ENCODE measurements at regions not wholly inside any gene's neighbourhood (a gene's known extent, or its start where the extent isn't known, plus 50 kb on each side); places are given as distances from the start of the nearest gene placed in this dataset.

DNA sequence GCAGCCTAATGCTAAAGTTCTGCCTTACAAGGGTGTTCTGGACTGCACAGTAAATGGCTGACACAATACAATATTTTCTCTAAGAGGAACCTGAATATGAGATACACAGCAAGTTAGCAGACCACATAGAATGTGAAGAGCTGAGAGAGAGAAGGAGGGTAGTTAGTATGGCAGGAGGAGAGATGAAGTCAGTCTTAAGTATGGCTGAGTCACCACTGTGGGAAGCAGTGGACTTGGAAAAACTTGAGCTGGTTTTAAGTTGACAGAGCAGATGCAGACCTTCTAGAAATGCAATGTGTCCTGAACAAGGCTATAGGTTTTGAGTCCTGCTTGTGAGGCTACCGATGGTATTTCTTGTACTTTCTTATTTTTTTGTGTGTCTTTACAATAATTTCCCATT lies 172.5 kb downstream of the SH2D1A start:
- no peak overlapping the region for H3K4me3 ChIP-seq (replicated peaks in 1 of 2; ENCODE audit: low read depth in 1 of 2, low read length in 2 of 2)
- no TSS peak for BruUV-seq (replicated peaks)
- no peak overlapping the region for H2AFZ ChIP-seq (ENCODE audit: low read depth, low read length, poor library complexity, severe bottlenecking)
- POLR2A ChIA-PET, result no interaction called here
- H3K36me3 ChIP-seq (ENCODE audit: control insufficient read depth in 1 of 2, insufficient read depth in 2 of 2, low read length in 2 of 2), result no peaks in the 10 kb centered on the region
- CTCF ChIA-PET, result no interaction called here
- no peaks in the 10 kb centered on the region for H3K79me2 ChIP-seq (ENCODE audit: insufficient read depth, low read length)
- H3K4me2 ChIP-seq (ENCODE audit: low read length), result no peak overlapping the region
- no peaks in the 10 kb centered on the region for H3K27me3 ChIP-seq (ENCODE audit: insufficient read depth, low read length)
- no peaks in the 10 kb centered on the region for H3K4me1 ChIP-seq (ENCODE audit: control insufficient read depth in 1 of 2, insufficient read depth in 2 of 2, low read length in 2 of 2)
- no peak overlapping the region for H3K27ac ChIP-seq (ENCODE audit: low read depth, low read length)
- no peaks in the 10 kb centered on the region for H4K20me1 ChIP-seq (ENCODE audit: insufficient read depth)
- intact Hi-C loops (cut with micrococcal nuclease), result no loop called here
- TF ChIP-seq JUND (IDR thresholded peaks at IDR 0.05) (no peak), RAD21 (IDR thresholded peaks at IDR 0.05; ENCODE audit: low read depth) (no peak)
- ATAC-seq (no peak), DNase-seq (ENCODE audit: low read depth, low spot score) (no peak)
- RAD21 ChIA-PET (ENCODE audit: low non-redundant PET in 1 of 2, low total read pairs in 2 of 2, uncharacterized antibody in 2 of 2, unreplicated experiment in 2 of 2), result no interaction called here
- H3K9ac ChIP-seq (ENCODE audit: low read length), result no peak overlapping the region
- H3K9me2 ChIP-seq (ENCODE audit: insufficient read depth), result no peaks in the 10 kb centered on the region
- no peaks in the 10 kb centered on the region for H3K9me3 ChIP-seq (ENCODE audit: control insufficient read depth in 1 of 2, insufficient read depth in 1 of 2, low read depth in 1 of 2, low read length in 2 of 2)

DNA sequence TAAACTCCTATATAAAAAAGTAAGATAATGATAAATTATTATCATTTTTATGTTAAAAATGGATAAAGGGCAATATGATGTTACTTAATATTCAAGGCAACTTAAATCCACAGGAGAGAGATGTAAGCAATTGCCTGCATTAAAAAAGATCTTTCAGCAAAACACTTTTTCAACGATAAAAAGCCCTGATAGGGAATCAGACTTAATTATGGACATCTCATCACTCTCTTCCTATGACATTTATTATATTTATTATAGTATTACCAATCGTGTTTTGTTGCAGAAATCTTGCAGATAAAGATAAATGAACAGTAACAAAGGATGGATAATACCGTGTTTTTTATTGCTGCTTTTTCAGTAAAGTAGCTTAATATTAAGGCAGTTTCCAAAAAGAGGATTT lies 178.5 kb downstream of the SH2D1A start:
- CTCF ChIA-PET, result no interaction called here
- Histone ChIP-seq H3K4me3 (replicated peaks in 1 of 2; ENCODE audit: low read depth in 1 of 2, low read length in 2 of 2) (no peak overlapping the region), H3K4me1 (ENCODE audit: control insufficient read depth in 1 of 2, insufficient read depth in 2 of 2, low read length in 2 of 2) (no peaks in the 10 kb centered on the region), H3K9me2 (ENCODE audit: insufficient read depth) (no peaks in the 10 kb centered on the region), H3K9ac (ENCODE audit: low read length) (no peak overlapping the region), H3K9me3 (ENCODE audit: control insufficient read depth in 1 of 2, insufficient read depth in 1 of 2, low read depth in 1 of 2, low read length in 2 of 2) (no peaks in the 10 kb centered on the region), H2AFZ (ENCODE audit: low read depth, low read length, poor library complexity, severe bottlenecking) (no peak overlapping the region), H4K20me1 (ENCODE audit: insufficient read depth) (no peaks in the 10 kb centered on the region), H3K79me2 (ENCODE audit: insufficient read depth, low read length) (no peaks in the 10 kb centered on the region), H3K36me3 (ENCODE audit: control insufficient read depth in 1 of 2, insufficient read depth in 2 of 2, low read length in 2 of 2) (no peaks in the 10 kb centered on the region), H3K27ac (ENCODE audit: low read depth, low read length) (no peak overlapping the region), H3K4me2 (ENCODE audit: low read length) (no peak overlapping the region), H3K27me3 (ENCODE audit: insufficient read depth, low read length) (no peaks in the 10 kb centered on the region)
- DNase-seq (ENCODE audit: low read depth, low spot score) (no peak), ATAC-seq (no peak)
- no TSS peak for BruUV-seq (replicated peaks)
- POLR2A ChIA-PET, result no interaction called here
- RAD21 ChIA-PET (ENCODE audit: low non-redundant PET in 1 of 2, low total read pairs in 2 of 2, uncharacterized antibody in 2 of 2, unreplicated experiment in 2 of 2), result no interaction called here
- no peak for TF ChIP-seq SP1 (IDR thresholded peaks at IDR 0.05; ENCODE audit: low read depth)
- TF ChIP-seq SIN3A (IDR thresholded peaks at IDR 0.05; ENCODE audit: low read depth), result no peak
- TF ChIP-seq, protein P1, sequence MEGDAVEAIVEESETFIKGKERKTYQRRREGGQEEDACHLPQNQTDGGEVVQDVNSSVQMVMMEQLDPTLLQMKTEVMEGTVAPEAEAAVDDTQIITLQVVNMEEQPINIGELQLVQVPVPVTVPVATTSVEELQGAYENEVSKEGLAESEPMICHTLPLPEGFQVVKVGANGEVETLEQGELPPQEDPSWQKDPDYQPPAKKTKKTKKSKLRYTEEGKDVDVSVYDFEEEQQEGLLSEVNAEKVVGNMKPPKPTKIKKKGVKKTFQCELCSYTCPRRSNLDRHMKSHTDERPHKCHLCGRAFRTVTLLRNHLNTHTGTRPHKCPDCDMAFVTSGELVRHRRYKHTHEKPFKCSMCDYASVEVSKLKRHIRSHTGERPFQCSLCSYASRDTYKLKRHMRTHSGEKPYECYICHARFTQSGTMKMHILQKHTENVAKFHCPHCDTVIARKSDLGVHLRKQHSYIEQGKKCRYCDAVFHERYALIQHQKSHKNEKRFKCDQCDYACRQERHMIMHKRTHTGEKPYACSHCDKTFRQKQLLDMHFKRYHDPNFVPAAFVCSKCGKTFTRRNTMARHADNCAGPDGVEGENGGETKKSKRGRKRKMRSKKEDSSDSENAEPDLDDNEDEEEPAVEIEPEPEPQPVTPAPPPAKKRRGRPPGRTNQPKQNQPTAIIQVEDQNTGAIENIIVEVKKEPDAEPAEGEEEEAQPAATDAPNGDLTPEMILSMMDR (IDR thresholded peaks at IDR 0.05 in 2 of 3, conservative IDR thresholded peaks at IDR 0.05 in 1 of 3; ENCODE audit: borderline replicate concordance in 1 of 3, insufficient read depth in 1 of 3, low read depth in 2 of 3, low read length in 2 of 3), result no peak
- TF ChIP-seq, protein P2, sequence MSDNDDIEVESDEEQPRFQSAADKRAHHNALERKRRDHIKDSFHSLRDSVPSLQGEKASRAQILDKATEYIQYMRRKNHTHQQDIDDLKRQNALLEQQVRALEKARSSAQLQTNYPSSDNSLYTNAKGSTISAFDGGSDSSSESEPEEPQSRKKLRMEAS (IDR thresholded peaks at IDR 0.05), result no peak
- TF ChIP-seq POLR2AphosphoS5 (IDR thresholded peaks at IDR 0.05; ENCODE audit: low read depth, low read length), result no peak
- TF ChIP-seq EZH2 (IDR thresholded peaks at IDR 0.05), result no peak
- TF ChIP-seq, protein P3, sequence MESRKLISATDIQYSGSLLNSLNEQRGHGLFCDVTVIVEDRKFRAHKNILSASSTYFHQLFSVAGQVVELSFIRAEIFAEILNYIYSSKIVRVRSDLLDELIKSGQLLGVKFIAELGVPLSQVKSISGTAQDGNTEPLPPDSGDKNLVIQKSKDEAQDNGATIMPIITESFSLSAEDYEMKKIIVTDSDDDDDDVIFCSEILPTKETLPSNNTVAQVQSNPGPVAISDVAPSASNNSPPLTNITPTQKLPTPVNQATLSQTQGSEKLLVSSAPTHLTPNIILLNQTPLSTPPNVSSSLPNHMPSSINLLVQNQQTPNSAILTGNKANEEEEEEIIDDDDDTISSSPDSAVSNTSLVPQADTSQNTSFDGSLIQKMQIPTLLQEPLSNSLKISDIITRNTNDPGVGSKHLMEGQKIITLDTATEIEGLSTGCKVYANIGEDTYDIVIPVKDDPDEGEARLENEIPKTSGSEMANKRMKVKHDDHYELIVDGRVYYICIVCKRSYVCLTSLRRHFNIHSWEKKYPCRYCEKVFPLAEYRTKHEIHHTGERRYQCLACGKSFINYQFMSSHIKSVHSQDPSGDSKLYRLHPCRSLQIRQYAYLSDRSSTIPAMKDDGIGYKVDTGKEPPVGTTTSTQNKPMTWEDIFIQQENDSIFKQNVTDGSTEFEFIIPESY (IDR thresholded peaks at IDR 0.05; ENCODE audit: extremely low read depth, insufficient replicate concordance, low read length), result no peak
- no peak for TF ChIP-seq POLR2A (IDR thresholded peaks at IDR 0.05; ENCODE audit: borderline replicate concordance, extremely low read depth, insufficient read depth, insufficient read length)
- no peak for TF ChIP-seq ZNF274 (IDR thresholded peaks at IDR 0.05; ENCODE audit: low read depth, low read length)
- no peak for TF ChIP-seq RAD21 (IDR thresholded peaks at IDR 0.05; ENCODE audit: low read depth)
- TF ChIP-seq FOSL1 (IDR thresholded peaks at IDR 0.05; ENCODE audit: low read depth), result no peak
- intact Hi-C loops (cut with micrococcal nuclease), result no loop called here

Measured in HCT116 (cell line).